ENCODE measurements at regions not wholly inside any gene's neighbourhood (a gene's known extent, or its start where the extent isn't known, plus 50 kb on each side); places are given as distances from the start of the nearest gene placed in this dataset.
"Not testable (repeated sequence)": the region's sequence is repeated elsewhere in the genome, so short reads cannot be mapped to it uniquely, and the experiment has no call there.

GRCh38 chrX:117653396-117653795 lies 463.2 kb downstream of the KLHL13 start:
- no peak for DNase-seq

- no peak for DNase-seq
Observed at GRCh38 chrX:117645639-117646038, 471.0 kb downstream of the KLHL13 start.

- no peak for DNase-seq
Observed at GRCh38 chrX:117641913-117642656, 474.5 kb downstream of the KLHL13 start.

GRCh38 chrX:117636826-117637225 lies 479.8 kb downstream of the KLHL13 start:
- no peak for DNase-seq

- DNase-seq: no peak
Observed at GRCh38 chrX:117633277-117633676, 483.3 kb downstream of the KLHL13 start.

GRCh38 chrX:117628381-117628780 lies 488.2 kb downstream of the KLHL13 start:
- no peak for DNase-seq

- no peak for DNase-seq
Observed at GRCh38 chrX:117610806-117611205, 505.8 kb downstream of the KLHL13 start.

GRCh38 chrX:117610049-117610448 lies 506.6 kb downstream of the KLHL13 start:
- no peak for DNase-seq

GRCh38 chrX:117607561-117607960 lies 509.0 kb downstream of the KLHL13 start:
- DNase-seq: no peak

- DNase-seq: not testable (repeated sequence)
Observed at GRCh38 chrX:117606101-117606500, 510.5 kb downstream of the KLHL13 start.

GRCh38 chrX:117570160-117570559 lies 546.5 kb downstream of the KLHL13 start:
- DNase-seq: no peak

GRCh38 chrX:117568238-117568637 lies 548.4 kb downstream of the KLHL13 start:
- DNase-seq: no peak

- no peak for DNase-seq
Observed at GRCh38 chrX:117543885-117544284, 572.7 kb downstream of the KLHL13 start.

GRCh38 chrX:117539090-117539418 lies 577.6 kb downstream of the KLHL13 start:
- no peak for DNase-seq

GRCh38 chrX:117538178-117539089 lies 578.2 kb downstream of the KLHL13 start:
- DNase-seq: no peak

- DNase-seq: no peak
Observed at GRCh38 chrX:117532339-117532738, 584.3 kb downstream of the KLHL13 start.

- no peak for DNase-seq
Observed at GRCh38 chrX:117522725-117523700, 593.6 kb downstream of the KLHL13 start.

- DNase-seq: no peak
Observed at GRCh38 chrX:117517994-117518393, 598.6 kb downstream of the KLHL13 start.

- no peak for DNase-seq
Observed at GRCh38 chrX:117511379-117511778, 605.2 kb downstream of the KLHL13 start.

- no peak for DNase-seq
Observed at GRCh38 chrX:117510453-117510852, 606.2 kb downstream of the KLHL13 start.

GRCh38 chrX:117508021-117508420 lies 608.6 kb downstream of the KLHL13 start:
- no peak for DNase-seq

- DNase-seq: no peak
Observed at GRCh38 chrX:117487421-117487820, 629.2 kb downstream of the KLHL13 start.

- DNase-seq: no peak
Observed at GRCh38 chrX:117483950-117484349, 632.7 kb downstream of the KLHL13 start.

Measured in activated T-cell treated with anti-CD3 and anti-CD28 coated beads, Interleukin-2, amount 50 U/mL, for 48 hours (primary cell).